ENCODE measurements at regions not wholly inside any gene's neighbourhood (a gene's known extent, or its start where the extent isn't known, plus 50 kb on each side); places are given as distances from the start of the nearest gene placed in this dataset.

DNA sequence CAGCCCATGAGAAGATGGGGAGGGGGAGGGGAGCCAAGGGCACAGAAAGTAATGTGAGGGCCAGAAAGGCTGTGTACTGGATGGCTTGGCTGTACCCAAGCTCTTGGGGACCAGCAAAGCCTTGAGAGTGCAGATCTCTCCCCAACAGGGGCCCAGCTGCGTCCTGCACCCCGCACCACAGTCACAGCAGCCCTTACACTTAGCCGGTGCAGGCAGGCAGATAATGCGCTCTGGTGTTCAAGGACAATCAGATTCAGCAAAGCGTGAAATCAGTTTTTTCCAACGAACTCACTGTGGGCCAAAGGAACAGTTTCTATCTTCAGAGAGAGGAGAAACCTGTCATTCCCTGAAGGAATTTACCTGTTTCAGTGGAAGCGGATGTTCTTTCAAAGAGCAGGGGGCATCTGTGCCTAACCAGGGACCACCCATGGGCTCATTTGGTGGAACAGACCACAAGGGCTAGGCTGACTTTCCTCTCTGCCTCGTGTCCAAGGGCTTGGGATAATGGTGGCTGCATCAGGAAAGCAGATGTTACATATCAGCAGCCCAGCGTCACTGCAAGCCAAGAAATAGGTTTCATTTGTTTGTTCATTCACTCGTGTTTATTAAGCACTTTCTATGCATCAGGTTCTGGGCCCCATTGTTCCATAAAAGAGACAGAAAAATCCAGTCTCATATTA is 81.2 kb upstream of the SPON1 start:
- ATAC-seq (no peak), DNase-seq (ENCODE audit: low spot score) (no peak)
- Mint-ChIP-seq H3K36me3 (no peaks in the 10 kb centered on the region), H3K27ac (no peak overlapping the region), H3K9me3 (no peaks in the 10 kb centered on the region), H3K4me3 (no peak overlapping the region), H3K4me1 (ENCODE audit: low read depth in 2 of 2) (no peaks in the 10 kb centered on the region), H3K27me3 (no peaks in the 10 kb centered on the region)

GRCh38 chr11:13883042-13883441 is 79.5 kb upstream of the SPON1 start:
- peaks cover 2% of the 10 kb centered on the region for H3K9me3 Mint-ChIP-seq

GRCh38 chr11:13883589-13883988 is 78.9 kb upstream of the SPON1 start:
- H3K27ac Mint-ChIP-seq: no peak overlapping the region
- H3K36me3 Mint-ChIP-seq: peaks cover 5% of the 10 kb centered on the region
- no peak for ATAC-seq
- H3K9me3 Mint-ChIP-seq: peaks cover 2% of the 10 kb centered on the region
- no peaks in the 10 kb centered on the region for H3K27me3 Mint-ChIP-seq
- no peak overlapping the region for H3K4me3 Mint-ChIP-seq
- no peak for DNase-seq (ENCODE audit: low spot score)
- peaks cover 0 to 5% of the 10 kb centered on the region in 2 donors for H3K4me1 Mint-ChIP-seq (ENCODE audit: low read depth in 2 of 2)

More at GRCh38 chr11:13883042-13883441, 79.5 kb upstream of the SPON1 start:
- no peak overlapping the region for H3K4me3 Mint-ChIP-seq
- peaks cover 0 to 5% of the 10 kb centered on the region in 2 donors for H3K4me1 Mint-ChIP-seq (ENCODE audit: low read depth in 2 of 2)
- DNase-seq (ENCODE audit: low spot score): no peak
- H3K27ac Mint-ChIP-seq: no peak overlapping the region
- H3K27me3 Mint-ChIP-seq: no peaks in the 10 kb centered on the region
- ATAC-seq: no peak
- peaks cover 5% of the 10 kb centered on the region for H3K36me3 Mint-ChIP-seq

GRCh38 chr11:13884158-13884799 is 78.2 kb upstream of the SPON1 start:
- H3K27ac Mint-ChIP-seq: no peak overlapping the region
- H3K4me1 Mint-ChIP-seq (ENCODE audit: low read depth in 2 of 2): peaks cover 0 to 5% of the 10 kb centered on the region in 2 donors
- DNase-seq (ENCODE audit: low spot score): no peak
- H3K36me3 Mint-ChIP-seq: peaks cover 5% of the 10 kb centered on the region
- peaks cover 2% of the 10 kb centered on the region for H3K9me3 Mint-ChIP-seq
- H3K4me3 Mint-ChIP-seq: no peak overlapping the region
- H3K27me3 Mint-ChIP-seq: no peaks in the 10 kb centered on the region
- no peak for ATAC-seq

DNA sequence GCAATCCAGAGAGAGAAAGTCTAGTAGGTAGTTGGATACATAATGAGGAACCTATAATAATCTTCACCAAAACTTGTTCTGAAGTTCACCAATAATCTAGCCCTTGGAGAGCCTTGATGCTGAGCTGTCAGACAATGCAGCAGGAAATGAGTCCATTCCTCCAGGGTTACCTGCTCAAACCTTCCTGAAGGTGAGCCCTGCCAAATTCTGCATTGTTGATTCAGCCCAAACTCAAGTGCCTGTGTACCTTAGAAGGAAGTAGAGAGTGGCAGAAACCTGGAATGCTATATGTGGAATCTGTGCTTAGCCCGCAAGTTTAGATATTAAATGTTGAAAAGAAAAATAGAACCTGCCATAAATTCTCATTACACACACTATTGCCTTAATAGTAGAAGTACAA is 77.4 kb upstream of the SPON1 start:
- Mint-ChIP-seq H3K4me3 (no peak overlapping the region), H3K9me3 (peaks cover 2% of the 10 kb centered on the region), H3K36me3 (peaks cover 5% of the 10 kb centered on the region), H3K27me3 (no peaks in the 10 kb centered on the region), H3K4me1 (ENCODE audit: low read depth in 2 of 2) (peaks cover 0 to 5% of the 10 kb centered on the region in 2 donors), H3K27ac (no peak overlapping the region)
- DNase-seq (ENCODE audit: low spot score) (no peak), ATAC-seq (no peak)

DNA sequence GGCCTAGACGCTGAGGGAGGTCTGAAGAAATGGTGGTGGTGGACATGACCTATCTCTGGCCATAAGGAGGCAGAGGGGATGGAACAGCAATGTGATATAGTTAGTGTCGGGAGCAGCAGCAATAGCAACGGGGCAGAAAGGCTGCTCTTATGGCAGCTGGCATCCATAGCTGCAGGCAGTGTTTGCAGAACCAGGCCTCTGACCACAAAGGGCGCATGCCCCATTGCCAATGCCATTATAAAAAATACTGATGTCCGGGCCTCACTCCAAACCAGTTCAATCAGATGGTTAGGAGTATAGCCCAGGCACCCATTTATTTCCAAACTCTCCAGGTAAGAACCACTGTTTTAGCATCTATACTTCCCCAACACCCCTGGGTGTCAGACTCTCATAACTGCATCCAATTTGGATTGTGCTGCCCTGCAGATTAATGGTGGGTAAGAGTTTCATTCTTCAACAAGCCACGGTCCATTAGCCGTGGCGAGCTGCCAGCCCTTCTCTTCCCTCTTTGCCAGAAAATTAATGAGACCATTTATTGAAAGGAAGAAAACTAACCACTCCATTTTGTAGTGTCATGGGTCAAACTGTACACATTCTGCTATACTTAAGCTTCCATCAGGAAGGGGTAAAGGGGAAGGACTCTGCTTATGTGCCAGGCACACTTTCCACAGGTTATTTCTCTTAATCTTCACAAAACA is 72.8 kb upstream of the SPON1 start:
- H3K27ac Mint-ChIP-seq: no peak overlapping the region
- no peaks in the 10 kb centered on the region for H3K27me3 Mint-ChIP-seq
- peaks cover 0 to 5% of the 10 kb centered on the region in 2 donors for H3K4me1 Mint-ChIP-seq (ENCODE audit: low read depth in 2 of 2)
- peaks cover 2% of the 10 kb centered on the region for H3K9me3 Mint-ChIP-seq
- no peak for ATAC-seq
- H3K36me3 Mint-ChIP-seq: peaks cover 5% of the 10 kb centered on the region
- no peak overlapping the region for H3K4me3 Mint-ChIP-seq
- DNase-seq (ENCODE audit: low spot score): no peak

DNA sequence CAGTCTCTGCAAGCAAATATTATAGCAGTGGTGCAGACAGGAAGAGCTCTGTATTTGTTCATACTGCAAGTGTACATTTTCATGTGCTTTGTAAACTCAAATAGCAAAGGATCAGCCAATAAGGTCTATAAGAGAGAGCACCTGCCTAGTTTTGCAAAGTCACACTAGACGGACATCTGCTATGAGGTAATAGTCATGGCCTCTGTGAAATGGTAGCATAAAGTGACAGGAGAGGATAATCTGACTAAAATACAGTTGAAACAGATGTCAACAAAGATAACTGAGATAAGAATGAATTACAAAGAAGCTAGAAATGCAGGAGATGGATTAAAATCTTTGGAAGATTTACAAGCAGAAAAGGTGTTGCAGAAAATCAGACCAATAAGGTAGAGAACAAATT is 70.6 kb upstream of the SPON1 start:
- Mint-ChIP-seq H3K9me3 (peaks cover under 1% of the 10 kb centered on the region), H3K36me3 (peaks cover 3% of the 10 kb centered on the region), H3K4me1 (ENCODE audit: low read depth in 2 of 2) (peaks cover 0 to 2% of the 10 kb centered on the region in 2 donors), H3K27me3 (peaks cover 0 to 5% of the 10 kb centered on the region in 2 donors), H3K27ac (no peak overlapping the region), H3K4me3 (no peak overlapping the region)
- ATAC-seq (no peak), DNase-seq (ENCODE audit: low spot score) (no peak)

DNA sequence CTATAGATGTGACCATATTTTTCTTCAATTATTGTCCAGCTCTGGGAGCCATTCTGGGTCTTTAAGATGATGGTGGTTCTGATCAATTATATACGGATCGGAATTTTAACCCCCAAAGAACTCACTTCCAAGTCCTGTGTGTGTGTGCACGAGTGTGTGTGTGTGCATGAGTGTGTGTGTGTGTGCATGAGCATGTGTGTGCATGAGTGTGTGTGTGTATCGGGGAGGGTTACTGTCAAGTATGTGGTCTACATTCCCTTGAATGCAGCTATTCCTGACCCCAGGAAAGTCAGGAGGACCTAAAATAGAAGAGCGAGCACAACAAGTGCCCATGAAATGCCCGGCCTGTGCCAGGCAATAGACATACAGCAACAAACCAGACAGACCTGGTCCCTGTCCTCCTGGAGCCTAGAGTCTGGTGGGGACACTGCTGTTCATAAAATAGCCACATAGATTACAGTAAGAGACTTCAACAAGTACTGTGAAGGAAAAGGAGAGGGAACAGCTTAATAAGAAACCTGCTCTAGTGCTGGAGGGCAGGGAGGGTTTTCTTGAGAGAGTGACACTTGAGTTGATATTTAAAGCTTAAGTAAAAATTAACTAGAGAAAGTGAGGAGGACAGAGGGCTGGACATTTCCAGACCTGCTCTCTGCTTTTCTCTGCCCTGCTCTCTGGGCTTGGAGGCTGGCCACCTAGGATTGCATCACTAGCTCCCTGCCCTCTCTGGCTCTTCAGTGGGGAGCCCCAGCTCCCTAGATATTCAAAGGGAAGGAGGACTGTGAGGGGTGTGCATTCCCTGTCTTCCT is 66.1 kb upstream of the SPON1 start:
- Mint-ChIP-seq H3K4me3 (no peak overlapping the region), H3K27me3 (peaks cover 13 to 20% of the 10 kb centered on the region in 2 donors), H3K9me3 (no peaks in the 10 kb centered on the region), H3K27ac (no peak overlapping the region), H3K4me1 (ENCODE audit: low read depth in 2 of 2) (no peaks in the 10 kb centered on the region), H3K36me3 (no peaks in the 10 kb centered on the region)
- ATAC-seq: no peak
- DNase-seq (ENCODE audit: low spot score): no peak

DNA sequence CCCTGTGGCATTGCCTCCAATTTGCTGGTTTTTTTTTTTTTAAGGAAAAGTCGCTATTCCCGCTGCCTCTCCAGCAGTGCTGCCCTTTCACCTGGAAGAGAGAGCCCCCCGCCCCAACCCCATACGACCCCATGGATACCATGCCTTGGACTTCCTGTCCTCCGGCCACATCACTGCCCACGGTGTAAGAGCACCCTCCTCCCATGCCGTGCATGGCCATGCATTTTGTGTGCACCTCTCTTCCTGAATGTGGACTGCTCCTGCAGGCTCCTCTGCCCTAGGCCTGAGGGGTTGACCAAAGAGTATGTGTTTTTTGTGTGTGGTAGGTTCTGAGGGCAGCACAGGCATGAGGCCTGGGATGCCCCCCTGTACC is 65.6 kb upstream of the SPON1 start:
- no peaks in the 10 kb centered on the region for H3K9me3 Mint-ChIP-seq
- no peak for DNase-seq (ENCODE audit: low spot score)
- H3K36me3 Mint-ChIP-seq: no peaks in the 10 kb centered on the region
- H3K27ac Mint-ChIP-seq: no peak overlapping the region
- H3K27me3 Mint-ChIP-seq: peaks cover 13 to 20% of the 10 kb centered on the region in 2 donors
- H3K4me3 Mint-ChIP-seq: no peak overlapping the region
- no peak for ATAC-seq
- H3K4me1 Mint-ChIP-seq (ENCODE audit: low read depth in 2 of 2): no peaks in the 10 kb centered on the region

- H3K27me3 Mint-ChIP-seq: peaks cover 13 to 20% of the 10 kb centered on the region in 2 donors
- DNase-seq (ENCODE audit: low spot score): no peak
- ATAC-seq: no peak
- H3K4me3 Mint-ChIP-seq: no peak overlapping the region
- no peaks in the 10 kb centered on the region for H3K4me1 Mint-ChIP-seq (ENCODE audit: low read depth in 2 of 2)
- no peaks in the 10 kb centered on the region for H3K9me3 Mint-ChIP-seq
- no peaks in the 10 kb centered on the region for H3K36me3 Mint-ChIP-seq
- H3K27ac Mint-ChIP-seq: no peak overlapping the region
Observed at GRCh38 chr11:13897646-13898276, 64.8 kb upstream of the SPON1 start.

DNA sequence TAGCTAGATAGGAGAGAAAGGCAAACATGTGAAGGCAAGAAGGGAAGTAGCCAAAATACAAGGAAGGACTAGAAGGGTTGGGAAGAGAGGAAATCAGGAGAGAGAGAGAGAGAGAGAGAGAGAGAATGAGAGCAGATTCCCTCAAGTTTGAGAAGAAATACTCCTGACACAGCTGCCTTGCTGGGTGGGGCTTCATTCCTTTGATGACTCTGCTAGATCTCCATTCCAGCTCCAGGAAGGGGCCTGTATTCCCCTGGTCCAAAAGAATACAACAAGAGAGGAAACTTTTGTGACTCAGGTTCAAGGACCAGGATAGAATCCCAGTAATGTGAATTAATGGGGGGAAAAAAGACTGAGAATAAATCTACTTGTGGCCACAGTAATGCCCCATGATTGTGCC is 62.9 kb upstream of the SPON1 start:
- no peak overlapping the region for H3K4me3 Mint-ChIP-seq
- no peaks in the 10 kb centered on the region for H3K9me3 Mint-ChIP-seq
- DNase-seq (ENCODE audit: low spot score) (no peak), ATAC-seq (no peak)
- H3K27ac Mint-ChIP-seq: no peak overlapping the region
- H3K4me1 Mint-ChIP-seq (ENCODE audit: low read depth in 2 of 2): no peaks in the 10 kb centered on the region
- peaks cover 13 to 20% of the 10 kb centered on the region in 2 donors for H3K27me3 Mint-ChIP-seq
- H3K36me3 Mint-ChIP-seq: no peaks in the 10 kb centered on the region

DNA sequence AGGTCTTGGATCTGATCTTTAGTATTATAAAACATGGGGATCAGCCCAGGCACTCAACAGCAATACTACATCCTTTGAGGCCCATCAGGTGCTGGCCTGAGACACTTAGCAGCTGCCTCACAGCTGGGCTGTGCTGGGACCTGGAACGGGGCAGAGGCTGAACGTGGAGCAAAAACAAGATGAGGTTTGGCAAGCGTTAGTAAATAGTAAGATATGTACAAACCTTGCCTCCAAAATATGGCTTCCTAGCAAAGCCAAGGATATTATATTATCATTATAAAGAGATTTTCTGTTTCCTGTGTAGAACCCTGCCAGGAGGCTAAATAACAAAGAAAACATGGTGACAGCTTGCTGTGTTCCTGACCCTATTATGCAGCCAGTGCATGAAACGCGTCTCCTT is 60.0 kb upstream of the SPON1 start:
- Mint-ChIP-seq H3K27me3 (peaks cover 8 to 20% of the 10 kb centered on the region in 2 donors), H3K4me1 (ENCODE audit: low read depth in 2 of 2) (no peaks in the 10 kb centered on the region), H3K9me3 (no peaks in the 10 kb centered on the region), H3K27ac (no peak overlapping the region), H3K4me3 (no peak overlapping the region), H3K36me3 (no peaks in the 10 kb centered on the region)
- no peak for ATAC-seq
- no peak for DNase-seq (ENCODE audit: low spot score)

- Mint-ChIP-seq H3K9me3 (no peaks in the 10 kb centered on the region), H3K4me3 (no peak overlapping the region), H3K27ac (no peak overlapping the region), H3K36me3 (no peaks in the 10 kb centered on the region), H3K27me3 (peaks cover 6 to 8% of the 10 kb centered on the region in 2 donors), H3K4me1 (ENCODE audit: low read depth in 2 of 2) (no peaks in the 10 kb centered on the region)
- no peak for ATAC-seq
- no peak for DNase-seq (ENCODE audit: low spot score)
Observed at GRCh38 chr11:13905137-13905781, 57.3 kb upstream of the SPON1 start.

All from natural killer cell treated with Interleukin-12 subunit alpha and Interleukin-12 subunit beta and Interleukin-15 and Interleukin-18, amount 100 ng/mL, for 72 hours (primary cell).